ENCODE measurements at regions not wholly inside any gene's neighbourhood (a gene's known extent, or its start where the extent isn't known, plus 50 kb on each side); places are given as distances from the start of the nearest gene placed in this dataset.

- TF ChIP-seq POLR2A (IDR thresholded peaks at IDR 0.05) (no peak), CTCF (IDR thresholded peaks at IDR 0.05) (no peak)
Measured at GRCh38 chr2:10972683-10973433, 61.1 kb downstream of the KCNF1 start.

Data from heart left ventricle (tissue), 13 donors.